Erythroblast (primary cell): ENCODE measurements at regions not wholly inside any gene's neighbourhood (a gene's known extent, or its start where the extent isn't known, plus 50 kb on each side); places are given as distances from the start of the nearest gene placed in this dataset.

Source experiments
- GATA1 ChIP-seq: IDR thresholded peaks from 2 replicates; pipeline ENCODE4 v1.6.1; 2011; ENCODE audit warnings: low read depth, mild to moderate bottlenecking, control low read depth, low read length, moderate library complexity
- POLR2A ChIP-seq: IDR thresholded peaks from 2 replicates; pipeline ENCODE4 v1.6.1; 2011; ENCODE audit warnings: mild to moderate bottlenecking, low read length

DNA sequence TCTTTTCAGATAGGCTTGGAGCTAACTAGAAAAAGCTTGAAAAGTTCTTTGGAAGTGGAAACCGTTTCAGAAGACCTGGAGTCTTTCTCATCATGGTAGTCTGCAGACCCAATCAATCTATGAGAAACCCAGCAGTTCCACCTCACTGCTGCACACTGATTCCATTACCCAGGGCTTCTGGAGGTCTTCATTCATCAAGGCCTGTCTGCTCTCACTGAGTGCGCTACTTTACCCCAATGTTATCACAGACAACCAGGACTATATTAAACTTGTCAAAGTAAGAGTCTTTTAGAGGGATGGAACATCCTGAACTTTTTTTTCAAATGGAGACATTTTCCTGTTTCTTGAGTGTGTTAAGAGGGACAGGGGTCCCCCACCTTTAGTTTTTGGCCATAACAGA lies 93.1 kb downstream of the BOD1 start:
- TF ChIP-seq POLR2A (no peak), GATA1 (no peak)
